Aorta (tissue), 5 donors: ENCODE measurements at regions not wholly inside any gene's neighbourhood (a gene's known extent, or its start where the extent isn't known, plus 50 kb on each side); places are given as distances from the start of the nearest gene placed in this dataset.

Experiments
- ATAC-seq: fragments of 200-7000 bp; cut with Tn5 transposase; one replicate; pipeline ENCODE4 v1.9.1; 2022; ENCODE audit warnings: moderate library complexity; ENCODE audit not compliant: low FRiP score
- DNase-seq, 2 donors: peaks; one replicate each; pipeline ENCODE4 v3.0.0-alpha.2; 2020
- H3K27ac ChIP-seq, 2 donors: one replicate each; pipeline ENCODE4 v1.5.1; 2013; ENCODE audit warnings: low read length in 2 of 2, mild to moderate bottlenecking in 2 of 2, moderate library complexity in 2 of 2, control low read depth in 1 of 2, inconsistent platforms in 1 of 2, low read depth in 1 of 2
- H3K27me3 ChIP-seq, 2 donors: one replicate each; pipeline ENCODE4 v1.6.1; 2013; ENCODE audit warnings: control low read depth in 1 of 2, low read length in 1 of 2, mild to moderate bottlenecking in 1 of 2, moderate library complexity in 1 of 2; ENCODE audit not compliant: insufficient read depth in 2 of 2, control insufficient read depth in 1 of 2
- H3K36me3 ChIP-seq, 2 donors: one replicate each; pipeline ENCODE4 v1.6.1; 2013; ENCODE audit warnings: control low read depth in 1 of 2, low read length in 1 of 2, mild to moderate bottlenecking in 1 of 2; ENCODE audit not compliant: insufficient read depth in 2 of 2, control insufficient read depth in 1 of 2
- H3K4me1 ChIP-seq, 2 donors: one replicate each; pipeline ENCODE4 v1.6.1; 2013; ENCODE audit warnings: low read length in 2 of 2, control low read depth in 1 of 2, mild to moderate bottlenecking in 1 of 2, moderate library complexity in 1 of 2; ENCODE audit not compliant: insufficient read depth in 2 of 2, control insufficient read depth in 1 of 2
- H3K4me3 ChIP-seq, 2 donors: one replicate each; pipeline ENCODE4 v1.5.1; 2013; ENCODE audit warnings: low read length in 2 of 2, control low read depth in 1 of 2, mild to moderate bottlenecking in 1 of 2
- H3K9me3 ChIP-seq: one replicate; pipeline ENCODE4 v1.6.1; 2013; ENCODE audit warnings: mild to moderate bottlenecking, low read length; ENCODE audit not compliant: control insufficient read depth
- WGBS, 2 donors: extraction: QIAGEN DNeasy Blood & Tissue Kit; methylation state at CpG; one replicate each; pipeline ENCODE4 v1.1.7; 2013; 5-methylcytosine and 5-hydroxymethylcytosine counted together
- intact Hi-C, 2 donors: fragments of 100-400 bp; cut with DNase I; formaldehyde crosslinking; loops; one replicate each; pipeline versions ENCODE4 v1.14.2 to v1.15.0; 2022
- donor health status: healthy with polysubstance abuse.
- donor health status: Bipolar disorder and iron deficiency.
- donor health status: DM: no; HTN: no; CAD: no.
- donor health status: DM: no; HTN: no; CAD: no.
- donor health status: DM: yes; HTN: yes; CAD: no.

DNA sequence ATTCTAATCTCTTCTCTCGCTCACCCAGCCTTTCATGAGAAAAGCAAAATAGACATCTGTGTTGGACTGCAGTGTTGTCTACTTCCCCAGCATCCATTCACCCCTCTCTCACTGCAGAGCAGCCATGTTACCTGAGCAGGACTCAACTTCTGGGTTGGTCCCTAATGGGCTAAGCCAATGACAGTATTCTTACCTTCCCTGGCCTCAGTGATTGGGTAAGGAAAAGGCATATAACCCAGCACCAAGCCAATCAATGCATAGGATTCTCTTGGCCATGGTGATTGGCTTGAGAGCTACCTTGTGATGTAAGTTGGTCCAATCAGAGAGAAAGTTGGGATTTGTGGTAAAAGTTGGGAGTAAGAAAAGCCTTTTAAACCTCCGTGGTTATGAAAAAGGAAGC, 99.8 kb upstream of the NECTIN1 start:
- no peaks in the 10 kb centered on the region for H3K4me1 ChIP-seq
- WGBS, 2 donors = 77 to 83% methylated on average over 2 of the region's 2 CpGs
- H3K27ac ChIP-seq = no peak overlapping the region
- DNase-seq (no peak), ATAC-seq (no peak)
- no peak overlapping the region for H3K4me3 ChIP-seq
- H3K36me3 ChIP-seq = no peaks in the 10 kb centered on the region
- peaks cover 1% of the 10 kb centered on the region for H3K9me3 ChIP-seq
- no peaks in the 10 kb centered on the region for H3K27me3 ChIP-seq
- intact Hi-C loops = no loop called here

- H3K4me1 ChIP-seq = no peaks in the 10 kb centered on the region
- H3K9me3 ChIP-seq = peaks cover 1% of the 10 kb centered on the region
- H3K4me3 ChIP-seq = no peak overlapping the region
- intact Hi-C loops = no loop called here
- H3K27ac ChIP-seq = no peak overlapping the region
- 81 to 82% methylated on average over 9 of the region's 9 CpGs for WGBS, 2 donors
- ATAC-seq = no peak
- DNase-seq = no peak
- H3K27me3 ChIP-seq = no peaks in the 10 kb centered on the region
- no peaks in the 10 kb centered on the region for H3K36me3 ChIP-seq
Measured at GRCh38 chr11:119828006-119828405, 99.0 kb upstream of the NECTIN1 start.

DNA sequence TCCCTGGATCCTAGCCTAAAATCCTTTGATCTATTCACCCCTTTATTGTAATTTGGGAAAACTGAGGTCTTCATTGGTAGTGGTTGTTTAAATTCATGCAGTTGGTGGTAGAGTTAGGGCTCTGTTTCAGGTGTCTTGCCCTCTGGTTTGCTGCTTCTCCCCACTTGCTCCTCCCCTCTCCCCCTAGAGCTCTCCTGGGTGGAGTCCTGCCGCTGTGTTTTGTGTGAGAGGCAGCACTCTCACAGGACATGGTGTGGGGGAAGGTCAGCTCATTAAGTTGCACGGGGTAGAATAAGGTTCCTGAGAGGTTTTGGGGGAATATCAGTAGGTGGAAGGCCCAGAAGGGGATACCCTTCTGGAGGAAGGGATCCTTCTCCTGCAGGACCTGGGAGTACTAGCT, 98.1 kb upstream of the NECTIN1 start:
- Histone ChIP-seq H3K27me3 (no peaks in the 10 kb centered on the region), H3K4me3 (no peak overlapping the region), H3K4me1 (no peaks in the 10 kb centered on the region), H3K36me3 (no peaks in the 10 kb centered on the region), H3K9me3 (peaks cover 1% of the 10 kb centered on the region), H3K27ac (no peak overlapping the region)
- ATAC-seq (no peak), DNase-seq (no peak)
- WGBS, 2 donors = 13 to 14% methylated on average over 2 of the region's 2 CpGs
- intact Hi-C loops = no loop called here

GRCh38 chr11:119823077-119823476, 94.1 kb upstream of the NECTIN1 start:
- Histone ChIP-seq H3K9me3 (peaks cover 1% of the 10 kb centered on the region), H3K4me3 (no peak overlapping the region), H3K4me1 (no peaks in the 10 kb centered on the region), H3K36me3 (no peaks in the 10 kb centered on the region), H3K27ac (no peak overlapping the region), H3K27me3 (no peaks in the 10 kb centered on the region)
- WGBS, 2 donors = 72 to 84% methylated on average over 15 of the region's 15 CpGs
- intact Hi-C loops = no loop called here
- no peak for ATAC-seq
- DNase-seq = peak in 1 of 2 donors; percentile 17

- no peak overlapping the region for H3K4me3 ChIP-seq
- no peaks in the 10 kb centered on the region for H3K4me1 ChIP-seq
- peaks cover 3% of the 10 kb centered on the region for H3K9me3 ChIP-seq
- H3K36me3 ChIP-seq = no peaks in the 10 kb centered on the region
- intact Hi-C loops = no loop called here
- ATAC-seq = no peak
- H3K27me3 ChIP-seq = no peaks in the 10 kb centered on the region
- H3K27ac ChIP-seq = no peak overlapping the region
- DNase-seq = no peak
- WGBS, 2 donors = 76% methylated on average over 2 of the region's 2 CpGs
Measured at GRCh38 chr11:119816660-119817059, 87.7 kb upstream of the NECTIN1 start.

GRCh38 chr11:119814766-119815165, 85.8 kb upstream of the NECTIN1 start:
- Histone ChIP-seq H3K9me3 (peaks cover 3% of the 10 kb centered on the region), H3K27me3 (no peaks in the 10 kb centered on the region), H3K27ac (no peak overlapping the region), H3K4me1 (no peaks in the 10 kb centered on the region), H3K4me3 (no peak overlapping the region), H3K36me3 (no peaks in the 10 kb centered on the region)
- ATAC-seq (no peak), DNase-seq (no peak)
- intact Hi-C loops = no loop called here

DNA sequence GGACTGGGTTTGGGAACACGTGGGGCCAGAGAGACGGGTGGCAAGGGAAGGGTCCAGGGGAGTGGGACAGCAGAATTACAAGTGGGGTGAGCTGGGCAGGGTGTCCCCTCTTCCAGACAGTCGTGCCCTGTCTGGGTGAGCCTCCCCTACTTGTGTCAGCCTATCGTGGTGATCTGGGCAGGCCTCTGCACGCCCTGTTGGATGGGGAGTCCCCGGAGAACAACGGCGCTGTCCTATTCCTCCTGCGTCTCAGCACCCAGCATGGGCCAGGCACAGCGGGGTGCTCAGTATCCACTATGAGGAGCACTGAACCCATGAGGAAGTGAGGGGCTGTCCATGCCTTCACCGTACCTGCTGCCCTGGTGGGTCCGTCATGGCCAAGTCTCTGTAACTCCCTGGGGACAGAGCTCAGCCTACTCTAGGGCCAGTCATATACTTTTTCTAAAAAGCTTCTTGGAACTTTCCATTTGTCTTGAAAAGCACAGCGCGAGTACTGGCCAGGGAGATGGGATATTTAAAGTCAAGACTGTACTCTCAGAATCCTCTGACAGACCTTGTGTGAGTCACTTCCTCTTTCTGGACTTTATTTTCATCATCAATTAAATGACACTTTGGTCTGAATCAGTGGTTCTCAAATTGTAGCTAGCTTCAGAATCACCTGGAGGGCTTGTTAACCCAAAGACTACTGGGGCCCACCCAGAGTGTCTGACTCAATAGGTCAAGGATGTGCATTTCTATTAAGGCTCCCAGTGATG, 81.7 kb upstream of the NECTIN1 start:
- intact Hi-C loops = no loop called here
- peaks cover 3% of the 10 kb centered on the region for H3K9me3 ChIP-seq

DNA sequence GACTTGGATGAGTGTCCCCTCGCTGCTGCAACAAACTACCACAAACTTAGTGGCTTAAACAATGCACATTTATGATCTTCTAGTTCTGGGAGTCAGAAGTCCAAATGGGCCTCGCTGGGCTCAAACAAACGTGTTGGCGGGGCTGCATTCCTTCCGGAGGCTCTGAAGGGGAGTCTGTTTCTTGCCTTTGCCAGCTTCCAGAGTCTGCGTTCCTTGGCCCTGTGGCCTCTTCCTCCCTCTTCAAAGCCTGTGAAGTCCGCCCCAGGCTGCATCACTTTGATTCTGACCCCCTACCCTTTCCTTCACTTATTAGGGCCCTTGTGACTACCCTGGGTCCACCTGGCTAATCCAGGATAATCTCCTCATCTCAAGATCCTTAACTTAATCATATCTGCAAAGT, 80.3 kb upstream of the NECTIN1 start:
- DNase-seq (no peak), ATAC-seq (no peak)
- no peaks in the 10 kb centered on the region for H3K36me3 ChIP-seq
- 68 to 74% methylated on average over 7 of the region's 7 CpGs for WGBS, 2 donors
- H3K4me3 ChIP-seq = no peak overlapping the region
- no peaks in the 10 kb centered on the region for H3K4me1 ChIP-seq
- H3K27me3 ChIP-seq = no peaks in the 10 kb centered on the region
- no peak overlapping the region for H3K27ac ChIP-seq
- intact Hi-C loops = no loop called here
- peaks cover 3% of the 10 kb centered on the region for H3K9me3 ChIP-seq

More for the DNA sequence above, 81.7 kb upstream of the NECTIN1 start:
- no peaks in the 10 kb centered on the region for H3K36me3 ChIP-seq
- WGBS, 2 donors = 81 to 84% methylated on average over 14 of the region's 14 CpGs
- no peaks in the 10 kb centered on the region for H3K27me3 ChIP-seq
- no peaks in the 10 kb centered on the region for H3K4me1 ChIP-seq
- no peak overlapping the region for H3K27ac ChIP-seq
- ATAC-seq (no peak), DNase-seq (no peak)
- H3K4me3 ChIP-seq = no peak overlapping the region

DNA sequence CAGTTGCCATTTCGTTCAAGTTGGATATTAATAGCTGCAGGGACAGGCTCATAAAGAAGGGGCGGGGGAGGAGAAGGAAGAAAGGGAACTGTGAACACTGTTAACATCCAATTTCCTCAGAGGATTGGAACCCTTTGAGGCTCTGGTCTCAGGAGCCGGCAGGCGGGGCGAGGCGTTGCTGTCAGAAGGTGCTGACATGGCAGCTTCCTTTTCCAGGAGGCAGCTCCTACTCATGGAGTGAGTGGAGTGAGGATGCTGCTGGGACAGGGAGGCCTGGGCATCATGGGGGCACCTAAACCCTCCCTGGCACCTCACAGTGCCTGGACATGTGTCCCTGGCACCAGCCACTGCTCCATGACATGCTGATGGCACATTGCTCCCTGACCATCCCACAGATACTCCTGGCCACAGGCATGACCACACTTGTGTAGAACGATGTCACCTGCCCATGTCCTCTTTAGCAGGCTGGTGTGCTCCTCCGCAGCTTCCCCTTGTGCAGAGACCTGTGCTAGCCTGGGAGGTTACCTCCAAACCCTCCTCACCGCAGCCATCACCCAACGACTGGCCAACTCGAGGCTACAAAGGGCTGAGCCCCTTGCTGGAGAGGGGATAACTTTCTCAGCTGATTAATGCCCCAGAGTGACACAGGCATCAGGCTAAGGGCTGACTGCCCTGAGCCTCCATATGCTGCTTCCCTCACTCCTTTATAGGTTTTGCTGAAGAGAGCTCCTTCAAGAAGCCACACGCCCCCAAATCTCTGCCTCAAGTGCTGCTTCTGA, 79.6 kb upstream of the NECTIN1 start:
- DNase-seq (no peak), ATAC-seq (peak; percentile 5)
- 76 to 77% methylated on average over 12 of the region's 12 CpGs for WGBS, 2 donors
- Histone ChIP-seq H3K27me3 (no peaks in the 10 kb centered on the region), H3K4me1 (no peaks in the 10 kb centered on the region), H3K9me3 (no peaks in the 10 kb centered on the region), H3K27ac (no peak overlapping the region), H3K36me3 (no peaks in the 10 kb centered on the region), H3K4me3 (no peak overlapping the region)
- intact Hi-C loops = no loop called here
